GM12878 (cell line): ENCODE measurements at regions not wholly inside any gene's neighbourhood (a gene's known extent, or its start where the extent isn't known, plus 50 kb on each side); places are given as distances from the start of the nearest gene placed in this dataset.

Experiments used
- ATAC-seq: fragments of 200-7000 bp; cut with Tn5 transposase; 3 replicates; pipeline ENCODE4 v1.9.1; 2020; ENCODE audit warnings: mild to moderate bottlenecking, moderate library complexity
- BruUV-seq: library from RNA; stranded (reverse); fragments of 400-500 nt; replicated peaks from 2 replicates; lab custom pipeline; 2021; lab: Mats Ljungman, UMichigan
- CTCF ChIA-PET: fragments of 300-600 bp; sonication (Branson Sonifier 250); formaldehyde crosslinking; extraction: SDS; loops from one replicate; lab custom pipeline; 2021; ENCODE audit warnings: inconsistent platforms; lab: Yijun Ruan, JAX
- POLR2A ChIA-PET: fragments of 350-600 bp; formaldehyde crosslinking; extraction: SDS; loops from one replicate; lab custom pipeline; 2021; ENCODE audit warnings: inconsistent platforms; lab: Charles Lee
- RAD21 ChIA-PET: fragments of 300-600 bp; sonication (Branson Sonifier 250); formaldehyde crosslinking; loops from one replicate; lab custom pipeline; 2023; ENCODE audit warnings: antibody characterized with exemption; ENCODE audit not compliant: unreplicated experiment; lab: Charles Lee
- SMC1A ChIA-PET: fragments of 300-600 bp; sonication (Branson Sonifier 250); formaldehyde crosslinking; loops from one replicate; lab custom pipeline; 2023; ENCODE audit not compliant: unreplicated experiment, uncharacterized antibody; lab: Charles Lee
- DNase-seq: peaks from one replicate; pipeline ENCODE4 v3.0.0-alpha.2; 2011; ENCODE audit warnings: low read depth, low spot score
- FAIRE-seq: peaks from 3 replicates; lab custom pipeline; 2011; peaks lifted over from hg19 to GRCh38; lab: Jason Lieb, UNC
- H2AFZ ChIP-seq: 2 replicates; pipeline ENCODE4 v1.6.0; 2011; ENCODE audit warnings: low read depth, low read length, control low read depth; ENCODE audit not compliant: control insufficient read depth
- H3K27ac ChIP-seq: 2 replicates; pipeline ENCODE4 v1.5.1; 2011; ENCODE audit warnings: control low read depth; ENCODE audit not compliant: control insufficient read depth, insufficient read depth
- H3K27me3 ChIP-seq, 2 experiments: replicated peaks in 1 of 2; 2 replicates each; pipeline versions ENCODE4 v1.6.0 to v1.6.1; 2011; ENCODE audit warnings: low read length in 1 of 2; ENCODE audit not compliant: control insufficient read depth in 2 of 2, insufficient read depth in 2 of 2
- H3K36me3 ChIP-seq, 2 experiments: 2 replicates each; pipeline ENCODE4 v1.5.1; 2011; ENCODE audit warnings: low read length in 1 of 2; ENCODE audit not compliant: control insufficient read depth in 2 of 2, insufficient read depth in 2 of 2
- H3K4me1 ChIP-seq: 2 replicates; pipeline ENCODE4 v1.6.1; 2011; ENCODE audit warnings: mild to moderate bottlenecking, low read length, moderate library complexity, mixed read lengths; ENCODE audit not compliant: control insufficient read depth, insufficient read depth
- H3K4me2 ChIP-seq: 2 replicates; pipeline ENCODE4 v1.6.0; 2011; ENCODE audit warnings: control low read depth; ENCODE audit not compliant: control insufficient read depth, insufficient read depth
- H3K4me3 ChIP-seq: fragments of 200-600 bp; sonication (generic); 2 replicates; pipeline ENCODE4 v1.5.1; 2016
- H3K79me2 ChIP-seq: 2 replicates; pipeline ENCODE4 v1.6.0; 2011; ENCODE audit warnings: low read length; ENCODE audit not compliant: control insufficient read depth, insufficient read depth
- H3K9ac ChIP-seq: 2 replicates; pipeline ENCODE4 v1.8.0; 2011; ENCODE audit warnings: low read length, control low read depth, mixed read lengths; ENCODE audit not compliant: control insufficient read depth, insufficient read depth
- H3K9me3 ChIP-seq: replicated peaks from 3 replicates; pipeline ENCODE4 v1.5.1; 2011; ENCODE audit warnings: mild to moderate bottlenecking, low read length; ENCODE audit not compliant: control insufficient read depth, insufficient read depth
- H4K20me1 ChIP-seq: 2 replicates; pipeline ENCODE4 v1.6.0; 2011; ENCODE audit not compliant: control insufficient read depth, insufficient read depth
- CBFB ChIP-seq: IDR thresholded peaks from 2 replicates; pipeline ENCODE4 v1.6.1; 2016; ENCODE audit warnings: antibody characterized with exemption, low read depth
- FOS ChIP-seq: IDR thresholded peaks from 3 replicates; pipeline ENCODE4 v1.6.1; 2011; ENCODE audit warnings: borderline replicate concordance; ENCODE audit not compliant: insufficient read length; ENCODE audit errors: extremely low read depth
- FOXM1 ChIP-seq: IDR thresholded peaks from 2 replicates; pipeline ENCODE4 v1.6.1; 2012; ENCODE audit warnings: low read depth, mild to moderate bottlenecking, inconsistent platforms, low read length, moderate library complexity
- HDAC2 ChIP-seq: fragments of 200-600 bp; sonication (generic); IDR thresholded peaks from 2 replicates; pipeline ENCODE4 v1.6.1; 2017
- HDGF ChIP-seq: fragments of 450-650 bp; IDR thresholded peaks from 2 replicates; pipeline ENCODE4 v1.6.1; 2016; ENCODE audit warnings: antibody characterized with exemption
- MYB ChIP-seq: fragments of 150-350 bp; IDR thresholded peaks from 2 replicates; pipeline ENCODE4 v1.6.1; 2014; ENCODE audit warnings: mild to moderate bottlenecking, low read depth, low read length, borderline replicate concordance
- NR2F1 ChIP-seq: fragments of 450-650 bp; conservative IDR thresholded peaks from 2 replicates; pipeline ENCODE4 v1.6.1; 2017; ENCODE audit warnings: mild to moderate bottlenecking
- RUNX3 ChIP-seq: IDR thresholded peaks from 2 replicates; pipeline ENCODE4 v1.6.1; 2012; ENCODE audit warnings: low read length, inconsistent platforms
- SP1 ChIP-seq: IDR thresholded peaks from one replicate; pipeline ENCODE4 v1.6.1; 2011; ENCODE audit warnings: low read depth, low read length
- TCF12 ChIP-seq: IDR thresholded peaks from 2 replicates; pipeline ENCODE4 v1.6.1; 2011; ENCODE audit warnings: low read depth, mild to moderate bottlenecking, low read length
- ZNF207 ChIP-seq: fragments of 450-650 bp; IDR thresholded peaks from 2 replicates; pipeline ENCODE4 v1.6.1; 2014; ENCODE audit warnings: antibody characterized with exemption, mild to moderate bottlenecking, borderline replicate concordance
- WGBS: methylation state at CpG from one replicate; pipeline ENCODE4 v1.1.6; 2016; ENCODE audit warnings: low lambda C conversion rate; ENCODE audit not compliant: insufficient replicate concordance, insufficient coverage; ENCODE audit errors: missing lambda C conversion rate; 5-methylcytosine and 5-hydroxymethylcytosine counted together
- in situ Hi-C: fragments of 300-500 bp; cut with MboI; formaldehyde crosslinking; loops from 9 replicates; pipeline ENCODE4 v1.14.3; 2018; ENCODE audit warnings: mixed read lengths
- intact Hi-C: fragments of 100-400 bp; cut with micrococcal nuclease; formaldehyde crosslinking; loops from one replicate; pipeline ENCODE4 v1.14.2; 2022; ENCODE audit not compliant: unreplicated experiment
- TF ChIP-seq, protein P1 (sequence below): IDR thresholded peaks from 2 replicates; pipeline ENCODE4 v1.6.1; 2012; ENCODE audit warnings: low read length, inconsistent platforms
- TF ChIP-seq, protein P2 (sequence below): IDR thresholded peaks from 2 replicates; pipeline ENCODE4 v1.6.1; 2011; ENCODE audit warnings: low read depth, mild to moderate bottlenecking, low read length, moderate library complexity, borderline replicate concordance; ENCODE audit errors: extremely low read depth
- TF ChIP-seq, protein P3 (sequence below): IDR thresholded peaks from 2 replicates; pipeline ENCODE4 v1.6.1; 2011; ENCODE audit warnings: borderline replicate concordance, low read depth, mild to moderate bottlenecking, moderate library complexity, low read length; ENCODE audit not compliant: insufficient read depth, poor library complexity, severe bottlenecking
- TF ChIP-seq, protein P4 (sequence below): IDR thresholded peaks from 2 replicates; pipeline ENCODE4 v1.6.1; 2012; ENCODE audit warnings: low read depth, low read length, improper control_type of control experiment

DNA sequence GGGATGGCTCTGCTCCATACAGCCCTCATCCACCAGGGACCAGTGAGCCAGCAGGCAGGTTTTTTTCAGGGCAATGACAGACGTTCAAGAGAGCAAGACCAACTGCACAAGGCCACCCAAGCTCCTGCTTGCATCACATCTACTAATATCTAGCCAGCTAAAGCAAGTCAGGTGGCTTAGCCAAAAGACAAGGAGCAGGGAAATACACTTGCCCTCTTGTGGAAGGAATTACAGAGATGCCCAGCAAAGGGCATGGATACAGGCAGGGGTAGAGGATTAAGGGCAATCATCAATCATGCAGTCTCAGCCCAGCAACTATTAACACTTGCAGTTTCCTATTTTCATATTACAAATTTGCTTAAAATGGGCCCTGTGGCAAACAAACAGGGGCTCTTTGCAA is 81.5 kb upstream of the NTRK3 start (continued):
- TF ChIP-seq, protein P1, sequence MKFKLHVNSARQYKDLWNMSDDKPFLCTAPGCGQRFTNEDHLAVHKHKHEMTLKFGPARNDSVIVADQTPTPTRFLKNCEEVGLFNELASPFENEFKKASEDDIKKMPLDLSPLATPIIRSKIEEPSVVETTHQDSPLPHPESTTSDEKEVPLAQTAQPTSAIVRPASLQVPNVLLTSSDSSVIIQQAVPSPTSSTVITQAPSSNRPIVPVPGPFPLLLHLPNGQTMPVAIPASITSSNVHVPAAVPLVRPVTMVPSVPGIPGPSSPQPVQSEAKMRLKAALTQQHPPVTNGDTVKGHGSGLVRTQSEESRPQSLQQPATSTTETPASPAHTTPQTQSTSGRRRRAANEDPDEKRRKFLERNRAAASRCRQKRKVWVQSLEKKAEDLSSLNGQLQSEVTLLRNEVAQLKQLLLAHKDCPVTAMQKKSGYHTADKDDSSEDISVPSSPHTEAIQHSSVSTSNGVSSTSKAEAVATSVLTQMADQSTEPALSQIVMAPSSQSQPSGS = no peak
- no peak for TF ChIP-seq HDAC2
- no peak for TF ChIP-seq FOS
- no peak for TF ChIP-seq FOXM1
- no peak for TF ChIP-seq CBFB
- TF ChIP-seq SP1 = no peak
- TF ChIP-seq, protein P2, sequence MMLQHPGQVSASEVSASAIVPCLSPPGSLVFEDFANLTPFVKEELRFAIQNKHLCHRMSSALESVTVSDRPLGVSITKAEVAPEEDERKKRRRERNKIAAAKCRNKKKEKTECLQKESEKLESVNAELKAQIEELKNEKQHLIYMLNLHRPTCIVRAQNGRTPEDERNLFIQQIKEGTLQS = no peak
- TF ChIP-seq, protein P3, sequence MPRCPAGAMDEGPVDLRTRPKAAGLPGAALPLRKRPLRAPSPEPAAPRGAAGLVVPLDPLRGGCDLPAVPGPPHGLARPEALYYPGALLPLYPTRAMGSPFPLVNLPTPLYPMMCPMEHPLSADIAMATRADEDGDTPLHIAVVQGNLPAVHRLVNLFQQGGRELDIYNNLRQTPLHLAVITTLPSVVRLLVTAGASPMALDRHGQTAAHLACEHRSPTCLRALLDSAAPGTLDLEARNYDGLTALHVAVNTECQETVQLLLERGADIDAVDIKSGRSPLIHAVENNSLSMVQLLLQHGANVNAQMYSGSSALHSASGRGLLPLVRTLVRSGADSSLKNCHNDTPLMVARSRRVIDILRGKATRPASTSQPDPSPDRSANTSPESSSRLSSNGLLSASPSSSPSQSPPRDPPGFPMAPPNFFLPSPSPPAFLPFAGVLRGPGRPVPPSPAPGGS = no peak
- TF ChIP-seq, protein P4, sequence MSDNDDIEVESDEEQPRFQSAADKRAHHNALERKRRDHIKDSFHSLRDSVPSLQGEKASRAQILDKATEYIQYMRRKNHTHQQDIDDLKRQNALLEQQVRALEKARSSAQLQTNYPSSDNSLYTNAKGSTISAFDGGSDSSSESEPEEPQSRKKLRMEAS = no peak
- TF ChIP-seq HDGF = no peak

DNA sequence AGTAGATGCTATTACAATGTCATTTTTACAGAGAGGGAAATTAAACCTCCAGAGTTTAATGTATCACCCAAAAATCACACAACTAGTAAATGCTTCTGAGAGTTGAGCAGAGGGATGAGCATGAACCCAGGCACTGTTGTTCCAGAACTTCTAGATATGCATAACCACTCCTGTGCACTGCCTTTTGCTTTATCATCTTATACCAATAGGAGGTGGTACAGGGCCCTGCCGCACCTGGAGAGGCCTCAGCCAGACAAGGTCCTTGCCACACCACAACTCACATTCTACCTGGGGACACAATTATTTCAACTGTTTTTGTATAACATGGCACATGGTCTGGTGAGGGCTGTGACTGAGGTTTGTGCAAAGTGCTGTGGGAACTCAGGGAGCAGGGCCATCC is 78.5 kb upstream of the NTRK3 start:
- Histone ChIP-seq H3K27me3 (0 out of 4 replicates have a peak, but pooled peaks cover 0 to 2% of the 10 kb centered on the region in 2 experiments), H3K4me3 (no peak overlapping the region), H3K27ac (no peak overlapping the region), H4K20me1 (no peaks in the 10 kb centered on the region), H2AFZ (no peak overlapping the region), H3K4me1 (no peaks in the 10 kb centered on the region), H3K9ac (no peak overlapping the region), H3K79me2 (no peaks in the 10 kb centered on the region), H3K9me3 (no peaks in the 10 kb centered on the region), H3K4me2 (no peak overlapping the region), H3K36me3 (no peaks in the 10 kb centered on the region)
- CTCF ChIA-PET = no interaction called here
- RAD21 ChIA-PET = no interaction called here
- WGBS = 85% methylated on average over 1 of the region's 1 CpG
- intact Hi-C loops = no loop called here
- DNase-seq (no peak), FAIRE-seq (no peak), ATAC-seq (no peak)
- TF ChIP-seq ZNF207 (no peak), MYB (no peak), NR2F1 (no peak), TCF12 (no peak), RUNX3 (no peak)
- BruUV-seq = no TSS peak
- POLR2A ChIA-PET = no interaction called here
- in situ Hi-C loops = no loop called here
- SMC1A ChIA-PET = no interaction called here
